Mucosa of descending colon (tissue), 3 donors: ENCODE measurements at regions not wholly inside any gene's neighbourhood (a gene's known extent, or its start where the extent isn't known, plus 50 kb on each side); places are given as distances from the start of the nearest gene placed in this dataset.
"Not testable (repeated sequence)": the region's sequence is repeated elsewhere in the genome, so short reads cannot be mapped to it uniquely, and the experiment has no call there.

ENCODE experiments used
- ATAC-seq: fragments of 200-7000 bp; cut with Tn5 transposase; one replicate; pipeline ENCODE4 v1.9.1; 2020; ENCODE audit warnings: mild to moderate bottlenecking, moderate library complexity
- DNase-seq, 3 donors: peaks; one replicate each; pipeline ENCODE4 v3.0.0-alpha.2; 2020
- H3K36me3 ChIP-seq: fragments of 200-600 bp; one replicate; pipeline ENCODE4 v1.8.0; 2021; ENCODE audit warnings: low read depth, mild to moderate bottlenecking
- H3K4me1 ChIP-seq: fragments of 200-600 bp; one replicate; pipeline ENCODE4 v1.8.0; 2021; ENCODE audit warnings: low read depth, mild to moderate bottlenecking
- H3K4me3 ChIP-seq: fragments of 200-600 bp; one replicate; pipeline ENCODE4 v1.8.0; 2021; ENCODE audit warnings: mild to moderate bottlenecking
- H3K9me3 ChIP-seq: fragments of 200-600 bp; one replicate; pipeline ENCODE4 v1.8.0; 2021; ENCODE audit warnings: mild to moderate bottlenecking
- intact Hi-C, 2 donors: fragments of 100-400 bp; cut with DNase I in 1 of 2; cut with micrococcal nuclease in 1 of 2; formaldehyde crosslinking; loops; one replicate each; pipeline versions ENCODE4 v1.11.0 to v1.11.1; 2022; cut with DNase I, micrococcal nuclease
- TF ChIP-seq, protein P1 (sequence below): fragments of 200-600 bp; IDR thresholded peaks from one replicate; pipeline ENCODE4 v1.8.0; 2022; ENCODE audit warnings: antibody characterized with exemption, mild to moderate bottlenecking
- donor health status: DM: no; HTN: no; CAD: no; lungs with moderate emphysema.
- donor health status: DM: no; HTN: no; CAD: no.
- donor health status: DM: no; HTN: yes; CAD: no.

DNA sequence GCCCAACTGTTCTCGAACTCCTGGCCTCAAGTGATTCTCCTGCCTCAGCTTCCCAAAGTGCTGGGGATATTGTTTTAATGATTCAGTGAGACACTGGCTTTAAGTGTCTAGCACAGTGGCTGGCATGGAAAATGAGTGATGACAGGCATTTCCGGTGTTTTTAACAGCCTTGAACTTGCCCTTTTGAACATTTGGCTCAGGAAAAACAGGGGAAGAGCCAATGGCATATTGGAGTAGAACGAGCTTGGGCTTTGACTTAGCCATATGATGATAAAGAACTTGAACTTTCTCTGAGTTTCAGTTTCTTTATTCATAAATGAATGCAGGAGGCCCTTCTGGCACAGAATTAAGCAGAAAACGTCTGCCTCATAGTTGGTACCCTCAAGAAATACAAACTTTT, 145.0 kb upstream of the HS3ST4 start:
- TF ChIP-seq, protein P1, sequence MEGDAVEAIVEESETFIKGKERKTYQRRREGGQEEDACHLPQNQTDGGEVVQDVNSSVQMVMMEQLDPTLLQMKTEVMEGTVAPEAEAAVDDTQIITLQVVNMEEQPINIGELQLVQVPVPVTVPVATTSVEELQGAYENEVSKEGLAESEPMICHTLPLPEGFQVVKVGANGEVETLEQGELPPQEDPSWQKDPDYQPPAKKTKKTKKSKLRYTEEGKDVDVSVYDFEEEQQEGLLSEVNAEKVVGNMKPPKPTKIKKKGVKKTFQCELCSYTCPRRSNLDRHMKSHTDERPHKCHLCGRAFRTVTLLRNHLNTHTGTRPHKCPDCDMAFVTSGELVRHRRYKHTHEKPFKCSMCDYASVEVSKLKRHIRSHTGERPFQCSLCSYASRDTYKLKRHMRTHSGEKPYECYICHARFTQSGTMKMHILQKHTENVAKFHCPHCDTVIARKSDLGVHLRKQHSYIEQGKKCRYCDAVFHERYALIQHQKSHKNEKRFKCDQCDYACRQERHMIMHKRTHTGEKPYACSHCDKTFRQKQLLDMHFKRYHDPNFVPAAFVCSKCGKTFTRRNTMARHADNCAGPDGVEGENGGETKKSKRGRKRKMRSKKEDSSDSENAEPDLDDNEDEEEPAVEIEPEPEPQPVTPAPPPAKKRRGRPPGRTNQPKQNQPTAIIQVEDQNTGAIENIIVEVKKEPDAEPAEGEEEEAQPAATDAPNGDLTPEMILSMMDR = no peak
- no peak for ATAC-seq
- no peaks in the 10 kb centered on the region for H3K36me3 ChIP-seq
- intact Hi-C loops = no loop called here
- H3K9me3 ChIP-seq = no peaks in the 10 kb centered on the region
- H3K4me1 ChIP-seq = no peaks in the 10 kb centered on the region
- H3K4me3 ChIP-seq = no peak overlapping the region
- no peak for DNase-seq

DNA sequence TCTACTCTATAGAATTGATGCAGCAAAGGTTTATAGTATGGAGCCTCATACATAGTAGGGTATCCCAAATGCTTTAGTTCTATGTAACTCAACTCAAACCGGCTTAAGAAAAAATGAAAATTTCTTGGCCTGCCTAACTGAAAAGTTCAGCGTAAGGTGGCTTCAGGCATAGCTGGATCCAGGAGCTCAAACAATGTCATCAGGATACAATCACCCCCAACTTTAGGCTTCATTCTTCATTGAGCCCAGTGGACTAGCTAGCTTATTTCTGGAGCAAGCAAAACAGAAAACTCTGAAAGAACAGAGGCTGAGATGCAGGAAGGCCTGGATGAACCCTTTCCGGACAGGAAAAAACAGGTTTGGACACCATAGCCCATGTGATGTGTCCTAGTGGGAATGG, 147.5 kb upstream of the HS3ST4 start:
- ATAC-seq (no peak), DNase-seq (no peak)
- H3K4me3 ChIP-seq = no peak overlapping the region
- TF ChIP-seq, protein P1 = no peak
- H3K4me1 ChIP-seq = no peaks in the 10 kb centered on the region
- no peaks in the 10 kb centered on the region for H3K36me3 ChIP-seq
- no peaks in the 10 kb centered on the region for H3K9me3 ChIP-seq
- intact Hi-C loops = no loop called here

DNA sequence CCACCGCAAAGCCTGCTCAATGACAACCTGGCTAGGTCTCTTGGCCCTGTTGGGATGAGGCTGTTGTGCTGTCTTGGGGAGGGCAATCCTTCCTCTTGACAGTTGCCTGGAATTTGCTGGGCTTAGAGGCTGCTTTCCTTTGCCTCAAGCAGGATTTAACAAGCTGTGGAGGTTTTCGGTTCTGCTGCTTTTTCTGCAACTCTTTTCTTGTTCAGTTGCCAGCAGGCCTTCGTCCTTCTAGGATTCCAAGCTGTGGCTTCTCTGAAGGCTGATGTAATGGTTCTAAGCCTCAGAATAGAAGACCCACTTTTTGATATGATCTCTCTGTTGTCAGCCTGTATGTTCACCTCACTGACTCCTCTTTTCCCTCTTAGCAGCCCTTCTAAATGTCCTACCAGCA, 149.5 kb upstream of the HS3ST4 start:
- Histone ChIP-seq H3K9me3 (no peaks in the 10 kb centered on the region), H3K4me3 (no peak overlapping the region), H3K36me3 (no peaks in the 10 kb centered on the region), H3K4me1 (no peaks in the 10 kb centered on the region)
- intact Hi-C loops = no loop called here
- TF ChIP-seq, protein P1 = no peak
- ATAC-seq (no peak), DNase-seq (no peak)

DNA sequence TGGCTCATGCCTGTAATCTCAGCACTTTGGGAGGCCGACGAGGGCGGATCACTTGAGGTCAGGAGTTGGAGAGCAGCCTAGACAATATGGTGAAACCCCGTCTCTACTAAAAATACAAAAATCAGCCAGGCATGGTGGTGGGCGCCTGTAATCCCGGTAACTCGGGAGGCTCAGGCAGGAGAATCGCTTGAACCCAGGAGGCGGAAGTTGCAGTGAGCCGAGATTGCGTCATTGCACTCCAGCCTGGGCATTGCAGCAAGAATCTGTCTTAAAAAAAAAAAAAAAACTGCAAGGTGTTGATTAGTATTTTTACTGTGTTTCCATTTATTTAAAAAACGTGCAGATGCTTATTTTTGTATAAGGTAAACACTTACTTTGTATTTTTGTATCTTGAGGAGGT, 152.0 kb upstream of the HS3ST4 start:
- DNase-seq, H3K4me1 ChIP-seq, ATAC-seq, H3K36me3 ChIP-seq, intact Hi-C loops, H3K9me3 ChIP-seq, H3K4me3 ChIP-seq: not testable (repeated sequence)

DNA sequence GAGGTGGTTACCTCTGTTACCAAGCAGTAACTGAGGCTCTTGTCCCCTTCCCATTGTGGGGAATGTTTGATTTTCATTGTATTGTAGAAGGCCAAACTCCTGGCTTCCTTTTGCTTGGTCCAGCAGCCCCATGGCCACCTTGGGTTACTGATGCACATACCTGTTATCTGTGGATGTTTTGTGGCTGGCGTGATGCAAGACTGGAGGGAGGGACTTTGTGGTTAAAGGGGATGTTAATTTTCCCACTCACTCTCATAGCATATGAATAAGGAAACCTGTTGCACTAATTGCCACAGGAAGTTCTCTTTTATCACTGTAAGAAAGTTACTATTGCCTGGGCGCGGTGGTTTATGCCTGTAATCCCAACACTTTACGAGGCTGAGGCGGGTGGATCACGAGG, 168.6 kb upstream of the HS3ST4 start:
- H3K4me1 ChIP-seq = no peaks in the 10 kb centered on the region
- no peak overlapping the region for H3K4me3 ChIP-seq
- DNase-seq = no peak
- TF ChIP-seq, protein P1 = no peak
- intact Hi-C loops = no loop called here
- ATAC-seq = no peak
- H3K9me3 ChIP-seq = no peaks in the 10 kb centered on the region
- no peaks in the 10 kb centered on the region for H3K36me3 ChIP-seq

- TF ChIP-seq, protein P1 = no peak
- Histone ChIP-seq H3K4me3 (no peak overlapping the region), H3K36me3 (no peaks in the 10 kb centered on the region), H3K9me3 (no peaks in the 10 kb centered on the region), H3K4me1 (no peaks in the 10 kb centered on the region)
- DNase-seq (no peak), ATAC-seq (no peak)
- intact Hi-C loops = no loop called here
Measured at GRCh38 chr16:25512041-25512440, 179.7 kb upstream of the HS3ST4 start.
